HG02885 (cell line): ENCODE measurements at regions not wholly inside any gene's neighbourhood (a gene's known extent, or its start where the extent isn't known, plus 50 kb on each side); places are given as distances from the start of the nearest gene placed in this dataset.
A peak's percentile ranks its signal among the peaks of the same experiment; 100 is the strongest.
"Not testable (repeated sequence)": the region's sequence is repeated elsewhere in the genome, so short reads cannot be mapped to it uniquely, and the experiment has no call there.

Experiments used
- ATAC-seq: cut with Tn5 transposase; IDR thresholded peaks from one replicate; pipeline ENCODE4 v1.9.1; 2021; ENCODE audit warnings: mild to moderate bottlenecking; ENCODE audit not compliant: unreplicated experiment, poor library complexity

- ATAC-seq, result no peak
Measured at GRCh38 chr1:222020553-222020952, 278.7 kb upstream of the DUSP10 start.

- ATAC-seq, result no peak
Measured at GRCh38 chr1:222019029-222019428, 277.1 kb upstream of the DUSP10 start.

GRCh38 chr1:222018041-222018440 lies 276.2 kb upstream of the DUSP10 start:
- ATAC-seq, result no peak

GRCh38 chr1:222015686-222016085 lies 273.8 kb upstream of the DUSP10 start:
- ATAC-seq, result no peak

GRCh38 chr1:222014001-222014400 lies 272.1 kb upstream of the DUSP10 start:
- no peak for ATAC-seq

GRCh38 chr1:222012816-222013215 lies 270.9 kb upstream of the DUSP10 start:
- no peak for ATAC-seq

- no peak for ATAC-seq
Measured at GRCh38 chr1:222010306-222010705, 268.4 kb upstream of the DUSP10 start.

GRCh38 chr1:222009105-222009730 lies 267.3 kb upstream of the DUSP10 start:
- peak; percentile 61 for ATAC-seq

GRCh38 chr1:222006715-222007114 lies 264.8 kb upstream of the DUSP10 start:
- ATAC-seq, result no peak

GRCh38 chr1:222004784-222005183 lies 262.9 kb upstream of the DUSP10 start:
- no peak for ATAC-seq

- no peak for ATAC-seq
Measured at GRCh38 chr1:222004034-222004433, 262.1 kb upstream of the DUSP10 start.

- ATAC-seq, result no peak
Measured at GRCh38 chr1:222002503-222002902, 260.6 kb upstream of the DUSP10 start.

- ATAC-seq, result no peak
Measured at GRCh38 chr1:222000131-222000530, 258.2 kb upstream of the DUSP10 start.

GRCh38 chr1:221998781-221999180 lies 256.9 kb upstream of the DUSP10 start:
- no peak for ATAC-seq

GRCh38 chr1:221998186-221998612 lies 256.3 kb upstream of the DUSP10 start:
- no peak for ATAC-seq

- not testable (repeated sequence) for ATAC-seq
Measured at GRCh38 chr1:221997012-221997411, 255.1 kb upstream of the DUSP10 start.

- ATAC-seq, result no peak
Measured at GRCh38 chr1:221994939-221995338, 253.1 kb upstream of the DUSP10 start.

- peak; percentile 74 for ATAC-seq
Measured at GRCh38 chr1:221994274-221994698, 252.4 kb upstream of the DUSP10 start.

GRCh38 chr1:221993444-221993948 lies 251.6 kb upstream of the DUSP10 start:
- ATAC-seq, result no peak

- no peak for ATAC-seq
Measured at GRCh38 chr1:221992427-221992826, 250.5 kb upstream of the DUSP10 start.

- no peak for ATAC-seq
Measured at GRCh38 chr1:221991221-221991620, 249.3 kb upstream of the DUSP10 start.

- no peak for ATAC-seq
Measured at GRCh38 chr1:221989741-221990140, 247.9 kb upstream of the DUSP10 start.
